ENCODE measurements at regions not wholly inside any gene's neighbourhood (a gene's known extent, or its start where the extent isn't known, plus 50 kb on each side); places are given as distances from the start of the nearest gene placed in this dataset.

DNA sequence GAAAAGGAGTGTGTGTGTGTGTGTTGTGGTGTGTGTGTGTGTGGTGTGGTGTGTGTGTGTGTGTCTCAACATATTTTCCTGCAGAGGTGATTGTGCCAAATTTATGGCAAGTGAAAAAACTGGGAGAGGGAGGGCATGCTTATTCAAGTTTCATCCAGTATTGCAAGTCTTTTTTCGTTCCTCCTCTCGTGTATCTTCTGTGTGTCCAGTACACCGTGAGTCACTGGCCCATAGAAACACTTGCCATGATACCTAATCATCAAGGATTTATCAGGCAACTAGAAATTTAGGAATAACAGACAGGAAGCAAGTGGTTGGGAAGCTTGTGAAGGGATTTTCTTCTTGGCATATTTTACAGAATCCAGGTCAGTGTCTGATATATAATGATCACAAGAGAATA, 820.5 kb downstream of the GATA3 start:
- H3K27me3 ChIP-seq (ENCODE audit: control insufficient read depth in 1 of 2, insufficient read depth in 2 of 2, low read length in 2 of 2): no peaks in the 10 kb centered on the region
- 45 to 70% methylated on average over 3 of the region's 3 CpGs for WGBS, 2 donors

DNA sequence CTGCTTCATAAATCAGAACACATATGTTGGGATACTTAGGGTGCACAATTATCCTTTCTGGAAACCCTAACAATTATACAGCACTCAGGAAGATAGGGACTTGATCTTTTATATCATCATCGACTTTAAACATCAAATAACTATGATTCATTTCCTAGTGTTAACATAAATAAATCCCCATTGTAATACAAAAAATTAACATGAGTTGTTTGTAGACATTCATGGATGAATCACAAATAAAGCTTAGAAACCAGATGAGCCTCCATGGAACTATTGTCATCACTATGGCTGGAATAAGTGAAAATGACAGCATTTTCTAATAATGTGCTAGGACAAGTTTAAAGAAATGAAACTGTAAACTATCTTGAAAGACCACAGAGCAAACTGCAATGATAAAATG, 821.7 kb downstream of the GATA3 start:
- Histone ChIP-seq H3K4me3 (ENCODE audit: low read depth in 1 of 2, low read length in 2 of 2) (no peak overlapping the region), H3K9me3 (ENCODE audit: control insufficient read depth in 2 of 2, insufficient read depth in 1 of 2, low read depth in 1 of 2, low read length in 1 of 2) (no peaks in the 10 kb centered on the region), H3K4me1 (ENCODE audit: control insufficient read depth in 2 of 2, insufficient read depth in 2 of 2, low read length in 1 of 2) (no peaks in the 10 kb centered on the region), H3K27me3 (ENCODE audit: control insufficient read depth in 1 of 2, insufficient read depth in 2 of 2, low read length in 2 of 2) (no peaks in the 10 kb centered on the region), H3K27ac (ENCODE audit: low read depth in 2 of 2, low read length in 1 of 2) (no peak overlapping the region), H3K36me3 (ENCODE audit: control insufficient read depth in 2 of 2, insufficient read depth in 2 of 2, low read length in 1 of 2) (no peaks in the 10 kb centered on the region)
- 43 to 47% methylated on average over 1 of the region's 1 CpG for WGBS, 2 donors

More for the DNA sequence above, 820.5 kb downstream of the GATA3 start:
- no peak overlapping the region for H3K27ac ChIP-seq (ENCODE audit: low read depth in 2 of 2, low read length in 1 of 2)
- no peaks in the 10 kb centered on the region for H3K9me3 ChIP-seq (ENCODE audit: control insufficient read depth in 2 of 2, insufficient read depth in 1 of 2, low read depth in 1 of 2, low read length in 1 of 2)
- no peaks in the 10 kb centered on the region for H3K36me3 ChIP-seq (ENCODE audit: control insufficient read depth in 2 of 2, insufficient read depth in 2 of 2, low read length in 1 of 2)
- H3K4me1 ChIP-seq (ENCODE audit: control insufficient read depth in 2 of 2, insufficient read depth in 2 of 2, low read length in 1 of 2): no peaks in the 10 kb centered on the region
- H3K4me3 ChIP-seq (ENCODE audit: low read depth in 1 of 2, low read length in 2 of 2): no peak overlapping the region

DNA sequence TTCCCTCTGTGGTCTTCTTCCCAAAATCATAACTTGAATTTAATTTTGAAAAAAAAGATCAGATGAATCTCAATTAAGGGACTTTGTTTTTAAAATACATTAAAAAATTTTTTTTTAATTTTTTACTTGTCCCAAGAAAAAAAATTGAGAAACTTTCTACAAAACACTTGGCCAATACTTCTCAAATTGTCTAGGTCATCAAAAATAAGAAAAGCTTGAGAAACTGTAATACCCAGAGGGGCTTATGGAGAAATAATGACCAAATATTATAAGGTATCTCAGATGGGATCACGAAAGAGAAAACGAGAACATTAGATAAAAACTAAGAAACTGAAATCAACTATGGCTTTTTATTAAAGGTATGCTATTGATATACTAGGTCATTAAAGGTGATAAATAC, 835.0 kb downstream of the GATA3 start:
- Histone ChIP-seq H3K4me3 (ENCODE audit: low read depth in 1 of 2, low read length in 2 of 2) (no peak overlapping the region), H3K36me3 (ENCODE audit: control insufficient read depth in 2 of 2, insufficient read depth in 2 of 2, low read length in 1 of 2) (no peaks in the 10 kb centered on the region), H3K27me3 (ENCODE audit: control insufficient read depth in 1 of 2, insufficient read depth in 2 of 2, low read length in 2 of 2) (no peaks in the 10 kb centered on the region), H3K9me3 (ENCODE audit: control insufficient read depth in 2 of 2, insufficient read depth in 1 of 2, low read depth in 1 of 2, low read length in 1 of 2) (no peaks in the 10 kb centered on the region), H3K27ac (ENCODE audit: low read depth in 2 of 2, low read length in 1 of 2) (no peak overlapping the region), H3K4me1 (ENCODE audit: control insufficient read depth in 2 of 2, insufficient read depth in 2 of 2, low read length in 1 of 2) (no peaks in the 10 kb centered on the region)
- 86 to 94% methylated on average over 2 of the region's 2 CpGs for WGBS, 2 donors

DNA sequence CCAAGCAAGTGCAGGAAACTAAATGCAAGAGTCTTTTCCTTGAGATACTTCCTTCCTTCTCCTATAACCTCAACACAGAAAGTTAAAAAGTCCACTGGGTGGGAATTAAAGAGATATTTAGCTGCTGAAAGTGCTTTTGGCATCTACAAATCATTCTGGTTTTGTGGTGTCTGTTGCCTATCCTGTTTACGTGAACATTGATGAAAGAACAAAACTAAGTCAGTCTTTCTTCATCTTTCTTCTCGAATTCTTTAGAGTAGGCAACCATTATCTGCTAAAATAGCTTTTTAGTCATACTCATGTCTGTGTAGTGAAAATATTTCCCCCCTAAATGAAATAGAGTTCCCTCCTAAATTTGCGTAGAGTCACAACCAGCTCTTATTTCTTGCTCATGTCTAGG, 838.6 kb downstream of the GATA3 start:
- Histone ChIP-seq H3K27me3 (ENCODE audit: control insufficient read depth in 1 of 2, insufficient read depth in 2 of 2, low read length in 2 of 2) (no peaks in the 10 kb centered on the region), H3K36me3 (ENCODE audit: control insufficient read depth in 2 of 2, insufficient read depth in 2 of 2, low read length in 1 of 2) (no peaks in the 10 kb centered on the region), H3K4me1 (ENCODE audit: control insufficient read depth in 2 of 2, insufficient read depth in 2 of 2, low read length in 1 of 2) (no peaks in the 10 kb centered on the region), H3K27ac (ENCODE audit: low read depth in 2 of 2, low read length in 1 of 2) (no peak overlapping the region), H3K9me3 (ENCODE audit: control insufficient read depth in 2 of 2, insufficient read depth in 1 of 2, low read depth in 1 of 2, low read length in 1 of 2) (no peaks in the 10 kb centered on the region), H3K4me3 (ENCODE audit: low read depth in 1 of 2, low read length in 2 of 2) (no peak overlapping the region)
- 79 to 83% methylated on average over 3 of the region's 3 CpGs for WGBS, 2 donors

DNA sequence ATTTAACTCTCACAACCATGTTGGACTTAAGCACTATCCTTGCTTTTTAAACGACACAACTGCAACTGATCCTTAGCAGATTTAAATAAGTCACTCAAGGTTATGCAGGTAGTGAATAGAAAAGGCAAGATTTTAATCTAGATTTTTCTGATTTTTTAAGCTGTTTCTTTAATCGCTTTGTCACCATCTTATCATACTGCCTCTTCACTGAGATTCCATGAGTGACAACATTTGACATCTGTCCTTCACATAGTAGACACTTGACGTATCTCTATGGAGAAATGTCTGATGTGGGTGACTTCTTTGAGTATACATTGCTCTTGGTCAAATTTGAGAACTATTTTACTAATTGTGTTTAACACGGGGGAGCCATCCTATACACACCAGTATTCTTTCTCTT, 839.7 kb downstream of the GATA3 start:
- Histone ChIP-seq H3K36me3 (ENCODE audit: control insufficient read depth in 2 of 2, insufficient read depth in 2 of 2, low read length in 1 of 2) (no peaks in the 10 kb centered on the region), H3K27ac (ENCODE audit: low read depth in 2 of 2, low read length in 1 of 2) (no peak overlapping the region), H3K4me3 (ENCODE audit: low read depth in 1 of 2, low read length in 2 of 2) (no peak overlapping the region), H3K9me3 (ENCODE audit: control insufficient read depth in 2 of 2, insufficient read depth in 1 of 2, low read depth in 1 of 2, low read length in 1 of 2) (no peaks in the 10 kb centered on the region), H3K27me3 (ENCODE audit: control insufficient read depth in 1 of 2, insufficient read depth in 2 of 2, low read length in 2 of 2) (no peaks in the 10 kb centered on the region), H3K4me1 (ENCODE audit: control insufficient read depth in 2 of 2, insufficient read depth in 2 of 2, low read length in 1 of 2) (no peaks in the 10 kb centered on the region)
- WGBS, 2 donors: 85 to 87% methylated on average over 4 of the region's 4 CpGs

DNA sequence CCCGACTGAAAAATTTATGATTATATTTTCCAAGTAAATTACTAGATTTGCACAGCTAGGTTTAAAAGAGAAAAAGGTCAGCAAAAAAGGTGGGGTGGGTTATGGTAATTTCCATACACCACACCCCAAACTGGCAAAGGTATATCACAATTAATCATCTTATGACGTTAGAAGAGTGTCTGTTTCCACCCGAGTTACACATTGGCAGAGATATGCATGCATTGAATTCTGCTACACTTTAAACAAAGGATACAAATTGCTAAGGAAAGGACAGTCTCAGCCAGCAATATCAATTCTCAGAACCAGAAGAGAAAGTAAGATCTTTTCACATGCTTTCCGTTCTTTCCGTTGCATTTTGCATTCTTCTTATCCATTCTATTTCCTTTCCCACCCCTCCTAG, 843.3 kb downstream of the GATA3 start:
- Histone ChIP-seq H3K27me3 (ENCODE audit: control insufficient read depth in 1 of 2, insufficient read depth in 2 of 2, low read length in 2 of 2) (no peaks in the 10 kb centered on the region), H3K36me3 (ENCODE audit: control insufficient read depth in 2 of 2, insufficient read depth in 2 of 2, low read length in 1 of 2) (no peaks in the 10 kb centered on the region), H3K4me3 (ENCODE audit: low read depth in 1 of 2, low read length in 2 of 2) (no peak overlapping the region), H3K27ac (ENCODE audit: low read depth in 2 of 2, low read length in 1 of 2) (no peak overlapping the region), H3K4me1 (ENCODE audit: control insufficient read depth in 2 of 2, insufficient read depth in 2 of 2, low read length in 1 of 2) (peaks cover 0 to 2% of the 10 kb centered on the region in 2 donors), H3K9me3 (ENCODE audit: control insufficient read depth in 2 of 2, insufficient read depth in 1 of 2, low read depth in 1 of 2, low read length in 1 of 2) (no peaks in the 10 kb centered on the region)
- WGBS, 2 donors: 56 to 58% methylated on average over 5 of the region's 5 CpGs

DNA sequence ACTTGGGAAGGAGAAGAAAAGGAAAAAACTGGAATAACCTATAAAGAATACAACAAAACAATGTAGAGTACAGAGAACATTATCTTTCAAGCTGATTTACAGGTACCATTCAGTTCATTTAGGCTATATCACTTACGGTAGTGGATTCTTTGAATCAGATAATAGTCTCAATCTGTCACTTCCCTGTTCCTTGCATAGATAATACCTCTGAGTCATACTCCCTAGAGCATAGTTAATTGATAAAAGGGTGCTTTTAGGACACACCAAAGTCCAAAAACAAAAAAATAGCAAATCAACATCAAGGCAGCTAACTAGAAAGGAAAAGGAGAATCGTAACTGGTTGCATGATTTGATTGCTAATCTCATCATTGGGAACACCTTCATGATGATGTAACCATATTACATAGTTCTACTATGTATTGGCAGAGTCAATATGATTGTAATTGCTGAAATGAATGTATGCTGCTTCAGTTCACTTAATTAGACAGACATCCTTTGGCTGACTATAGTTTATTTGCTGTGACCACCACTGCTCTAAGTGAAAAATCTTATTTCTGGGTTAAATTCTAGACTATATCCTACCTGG, 844.4 kb downstream of the GATA3 start:
- Histone ChIP-seq H3K27me3 (ENCODE audit: control insufficient read depth in 1 of 2, insufficient read depth in 2 of 2, low read length in 2 of 2) (no peaks in the 10 kb centered on the region), H3K36me3 (ENCODE audit: control insufficient read depth in 2 of 2, insufficient read depth in 2 of 2, low read length in 1 of 2) (no peaks in the 10 kb centered on the region), H3K4me1 (ENCODE audit: control insufficient read depth in 2 of 2, insufficient read depth in 2 of 2, low read length in 1 of 2) (peaks cover 0 to 2% of the 10 kb centered on the region in 2 donors), H3K4me3 (ENCODE audit: low read depth in 1 of 2, low read length in 2 of 2) (no peak overlapping the region), H3K27ac (ENCODE audit: low read depth in 2 of 2, low read length in 1 of 2) (no peak overlapping the region), H3K9me3 (ENCODE audit: control insufficient read depth in 2 of 2, insufficient read depth in 1 of 2, low read depth in 1 of 2, low read length in 1 of 2) (no peaks in the 10 kb centered on the region)
- 49 to 53% methylated on average over 2 of the region's 2 CpGs for WGBS, 2 donors

DNA sequence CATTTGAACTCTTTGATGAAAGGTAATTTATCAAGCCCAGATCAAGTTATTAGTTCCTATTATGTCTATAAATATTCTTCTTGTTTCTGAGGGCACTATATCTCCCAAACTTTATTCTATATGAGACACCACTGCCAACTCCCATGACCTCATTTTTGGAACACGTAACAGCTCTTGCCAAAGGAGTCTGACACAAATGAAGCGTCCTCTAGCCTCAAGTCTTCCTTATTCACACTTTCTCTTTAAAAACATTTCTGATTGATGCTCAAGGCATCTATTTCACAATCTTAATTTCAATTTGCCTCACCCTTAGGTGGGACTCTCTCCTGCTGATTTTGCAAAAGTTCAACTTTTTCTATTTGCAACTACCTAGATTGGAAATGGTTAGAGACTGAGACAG, 848.4 kb downstream of the GATA3 start:
- H3K4me1 ChIP-seq (ENCODE audit: control insufficient read depth in 2 of 2, insufficient read depth in 2 of 2, low read length in 1 of 2): peaks cover 0 to 2% of the 10 kb centered on the region in 2 donors
- WGBS, 2 donors: 38 to 45% methylated on average over 2 of the region's 2 CpGs
- H3K36me3 ChIP-seq (ENCODE audit: control insufficient read depth in 2 of 2, insufficient read depth in 2 of 2, low read length in 1 of 2): no peaks in the 10 kb centered on the region
- H3K27me3 ChIP-seq (ENCODE audit: control insufficient read depth in 1 of 2, insufficient read depth in 2 of 2, low read length in 2 of 2): no peaks in the 10 kb centered on the region
- no peak overlapping the region for H3K27ac ChIP-seq (ENCODE audit: low read depth in 2 of 2, low read length in 1 of 2)
- H3K4me3 ChIP-seq (ENCODE audit: low read depth in 1 of 2, low read length in 2 of 2): no peak overlapping the region
- H3K9me3 ChIP-seq (ENCODE audit: control insufficient read depth in 2 of 2, insufficient read depth in 1 of 2, low read depth in 1 of 2, low read length in 1 of 2): no peaks in the 10 kb centered on the region

DNA sequence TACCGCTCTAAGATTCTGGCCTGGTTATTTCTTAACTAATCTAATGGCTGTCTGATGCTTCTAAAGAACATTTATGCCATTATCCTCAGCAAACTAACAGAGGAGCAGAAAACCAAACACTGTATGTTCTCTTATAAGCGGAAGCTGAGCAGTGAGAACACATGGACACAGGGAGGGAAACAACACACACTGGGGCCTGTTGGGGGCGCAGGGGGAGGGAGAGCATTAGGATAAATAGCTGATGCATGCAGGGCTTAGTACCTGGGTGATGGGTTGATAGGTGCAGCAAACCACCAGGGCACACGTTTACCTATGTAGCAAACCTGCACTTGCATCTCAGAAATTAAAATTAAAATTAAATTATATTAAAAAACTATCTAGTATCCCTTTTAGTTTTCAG, 853.5 kb downstream of the GATA3 start:
- H3K9me3 ChIP-seq (ENCODE audit: control insufficient read depth in 2 of 2, insufficient read depth in 1 of 2, low read depth in 1 of 2, low read length in 1 of 2): no peaks in the 10 kb centered on the region
- H3K27me3 ChIP-seq (ENCODE audit: control insufficient read depth in 1 of 2, insufficient read depth in 2 of 2, low read length in 2 of 2): no peaks in the 10 kb centered on the region
- no peak overlapping the region for H3K4me3 ChIP-seq (ENCODE audit: low read depth in 1 of 2, low read length in 2 of 2)
- 78 to 84% methylated on average over 4 of the region's 4 CpGs for WGBS, 2 donors
- H3K36me3 ChIP-seq (ENCODE audit: control insufficient read depth in 2 of 2, insufficient read depth in 2 of 2, low read length in 1 of 2): no peaks in the 10 kb centered on the region
- H3K4me1 ChIP-seq (ENCODE audit: control insufficient read depth in 2 of 2, insufficient read depth in 2 of 2, low read length in 1 of 2): no peaks in the 10 kb centered on the region
- no peak overlapping the region for H3K27ac ChIP-seq (ENCODE audit: low read depth in 2 of 2, low read length in 1 of 2)

DNA sequence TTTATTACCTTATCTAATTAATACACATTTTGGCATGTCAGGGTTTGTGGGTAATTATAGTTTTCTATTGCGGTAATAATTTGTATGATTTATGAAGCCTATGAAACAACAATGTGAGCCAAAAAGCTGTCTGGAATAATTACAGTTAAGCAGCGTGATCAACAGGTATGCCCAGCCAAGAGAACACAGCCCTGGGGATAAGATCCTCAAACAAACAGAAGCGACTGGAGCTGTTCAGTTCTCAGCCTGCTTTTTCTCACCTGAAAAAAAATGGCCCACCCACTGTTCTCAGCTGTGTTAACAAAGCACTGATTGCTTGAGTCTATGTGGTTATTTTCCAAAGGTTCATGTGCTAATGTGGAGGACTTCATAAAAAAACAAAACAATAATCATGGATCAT, 855.8 kb downstream of the GATA3 start:
- 26 to 36% methylated on average over 3 of the region's 3 CpGs for WGBS, 2 donors
- no peaks in the 10 kb centered on the region for H3K4me1 ChIP-seq (ENCODE audit: control insufficient read depth in 2 of 2, insufficient read depth in 2 of 2, low read length in 1 of 2)
- no peaks in the 10 kb centered on the region for H3K36me3 ChIP-seq (ENCODE audit: control insufficient read depth in 2 of 2, insufficient read depth in 2 of 2, low read length in 1 of 2)
- no peak overlapping the region for H3K4me3 ChIP-seq (ENCODE audit: low read depth in 1 of 2, low read length in 2 of 2)
- H3K27ac ChIP-seq (ENCODE audit: low read depth in 2 of 2, low read length in 1 of 2): no peak overlapping the region
- no peaks in the 10 kb centered on the region for H3K27me3 ChIP-seq (ENCODE audit: control insufficient read depth in 1 of 2, insufficient read depth in 2 of 2, low read length in 2 of 2)
- H3K9me3 ChIP-seq (ENCODE audit: control insufficient read depth in 2 of 2, insufficient read depth in 1 of 2, low read depth in 1 of 2, low read length in 1 of 2): no peaks in the 10 kb centered on the region

Measured in esophagus (tissue), 2 donors.